OCI-LY7 (cell line): ENCODE measurements at regions not wholly inside any gene's neighbourhood (a gene's known extent, or its start where the extent isn't known, plus 50 kb on each side); places are given as distances from the start of the nearest gene placed in this dataset.

Experiments
- BruUV-seq: library from RNA; stranded (reverse); fragments of 400-500 nt; replicated peaks from 2 replicates; lab custom pipeline; 2021; lab: Mats Ljungman, UMichigan
- CTCF ChIA-PET: fragments of 300-600 bp; sonication (Branson Sonifier 250); formaldehyde crosslinking; loops from one replicate; lab custom pipeline; 2022; ENCODE audit warnings: antibody characterized with exemption; ENCODE audit not compliant: unreplicated experiment; lab: Charles Lee
- POLR2A ChIA-PET: fragments of 300-600 bp; sonication (Branson Sonifier 250); formaldehyde crosslinking; loops from one replicate; lab custom pipeline; 2022; ENCODE audit warnings: antibody characterized with exemption; lab: Charles Lee
- DNase-seq: peaks from one replicate; pipeline ENCODE4 v3.0.0-alpha.2; 2015; ENCODE audit warnings: low spot score
- H2AFZ ChIP-seq: fragments of 200-600 bp; sonication (generic), shearing (Covaris generic); 2 replicates; pipeline ENCODE4 v1.6.1; 2014; ENCODE audit warnings: mild to moderate bottlenecking, antibody characterized with exemption, low read length, moderate library complexity
- H3K27ac ChIP-seq: fragments of 200-600 bp; sonication (generic); 2 replicates; pipeline ENCODE4 v1.5.1; 2014; ENCODE audit warnings: mixed run types, low read depth, mild to moderate bottlenecking, moderate library complexity, low read length, inconsistent platforms; ENCODE audit not compliant: poor library complexity, severe bottlenecking
- H3K36me3 ChIP-seq: fragments of 200-600 bp; sonication (generic); 2 replicates; pipeline ENCODE4 v1.6.1; 2014; ENCODE audit warnings: mild to moderate bottlenecking, antibody characterized with exemption, low read length, moderate library complexity, mixed read lengths; ENCODE audit not compliant: insufficient read depth
- H3K4me1 ChIP-seq: fragments of 200-600 bp; sonication (generic); 2 replicates; pipeline ENCODE4 v1.5.1; 2014; ENCODE audit warnings: mild to moderate bottlenecking, low read length; ENCODE audit not compliant: insufficient read depth, poor library complexity, severe bottlenecking
- H3K4me2 ChIP-seq: fragments of 200-600 bp; sonication (generic); 2 replicates; pipeline ENCODE4 v1.6.1; 2014; ENCODE audit warnings: mild to moderate bottlenecking, low read length
- H3K4me3 ChIP-seq: fragments of 200-600 bp; sonication (generic); 2 replicates; pipeline ENCODE4 v1.5.1; 2014; ENCODE audit warnings: mild to moderate bottlenecking, low read depth, low read length; ENCODE audit not compliant: poor library complexity, severe bottlenecking
- H3K79me2 ChIP-seq: fragments of 200-600 bp; sonication (generic); 2 replicates; pipeline ENCODE4 v1.6.1; 2016; ENCODE audit warnings: low read depth, mild to moderate bottlenecking, low read length, moderate library complexity, mixed read lengths; ENCODE audit not compliant: insufficient read depth
- H3K9me2 ChIP-seq: fragments of 200-600 bp; sonication (generic); 2 replicates; pipeline ENCODE4 v1.6.1; 2016; ENCODE audit warnings: mild to moderate bottlenecking, low read length, mixed read lengths; ENCODE audit not compliant: insufficient read depth
- H3K9me3 ChIP-seq: fragments of 200-600 bp; sonication (generic); 2 replicates; pipeline ENCODE4 v1.6.1; 2014; ENCODE audit warnings: mild to moderate bottlenecking, mixed run types, low read length, mixed read lengths
- H4K20me1 ChIP-seq: fragments of 200-600 bp; sonication (generic); 2 replicates; pipeline ENCODE4 v1.6.1; 2014; ENCODE audit warnings: mild to moderate bottlenecking, antibody characterized with exemption, low read length, moderate library complexity, mixed read lengths; ENCODE audit not compliant: insufficient read depth
- CTCF ChIP-seq: fragments of 200-600 bp; sonication (generic); conservative IDR thresholded peaks from 2 replicates; pipeline ENCODE4 v1.5.1; 2014; ENCODE audit warnings: mild to moderate bottlenecking, antibody characterized with exemption, low read length, moderate library complexity, mixed read lengths
- EZH2phosphoT487 ChIP-seq: fragments of 200-600 bp; sonication (generic); IDR thresholded peaks from 2 replicates; pipeline ENCODE4 v1.6.1; 2018; ENCODE audit warnings: low read depth, borderline replicate concordance, mild to moderate bottlenecking, mixed run types, antibody characterized with exemption, low read length, moderate library complexity, mixed read lengths
- intact Hi-C: fragments of 100-400 bp; cut with micrococcal nuclease; formaldehyde crosslinking; loops from one replicate; pipeline ENCODE4 v1.10.0; 2022; ENCODE audit not compliant: unreplicated experiment

- Histone ChIP-seq H3K4me1 (no peaks in the 10 kb centered on the region), H3K36me3 (no peaks in the 10 kb centered on the region), H3K79me2 (no peaks in the 10 kb centered on the region), H3K27ac (no peak overlapping the region), H4K20me1 (no peaks in the 10 kb centered on the region), H3K4me2 (no peak overlapping the region), H3K4me3 (no peak overlapping the region), H3K9me3 (no peaks in the 10 kb centered on the region), H2AFZ (no peak overlapping the region), H3K9me2 (no peaks in the 10 kb centered on the region)
- CTCF ChIA-PET: no interaction called here
- BruUV-seq: no TSS peak
- no peak for DNase-seq
- POLR2A ChIA-PET: no interaction called here
- intact Hi-C loops: no loop called here
- TF ChIP-seq CTCF (no peak), EZH2phosphoT487 (no peak)
These were observed 619.4 kb downstream of the VRK1 start for GRCh38 chr14:97416550-97416949.

DNA sequence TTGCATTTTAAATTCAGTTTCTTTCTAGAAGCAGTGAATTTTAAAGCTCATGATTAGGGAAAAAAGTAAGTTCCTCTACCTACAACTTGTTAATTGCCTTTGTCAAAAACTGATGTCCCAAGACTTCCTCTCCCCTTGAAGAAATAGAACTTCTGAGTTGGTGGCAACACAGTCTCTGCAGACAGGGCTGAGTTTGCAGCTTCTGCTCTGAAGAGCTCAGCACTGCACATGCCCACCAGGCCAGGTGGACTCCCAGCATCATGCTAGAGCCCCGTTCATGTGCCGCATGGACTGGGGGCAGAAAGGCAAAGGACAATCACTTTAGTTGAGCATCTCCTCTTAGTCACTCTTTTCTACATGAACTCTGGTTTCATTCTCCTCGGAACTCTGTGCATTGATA lies 620.1 kb downstream of the VRK1 start:
- no TSS peak for BruUV-seq
- DNase-seq: no peak
- intact Hi-C loops: no loop called here
- Histone ChIP-seq H3K4me1 (no peaks in the 10 kb centered on the region), H3K79me2 (no peaks in the 10 kb centered on the region), H3K4me3 (no peak overlapping the region), H3K9me3 (no peaks in the 10 kb centered on the region), H3K4me2 (no peak overlapping the region), H4K20me1 (no peaks in the 10 kb centered on the region), H3K9me2 (no peaks in the 10 kb centered on the region), H3K27ac (no peak overlapping the region), H2AFZ (no peak overlapping the region), H3K36me3 (no peaks in the 10 kb centered on the region)
- POLR2A ChIA-PET: no interaction called here
- CTCF ChIA-PET: no interaction called here
- no peak for TF ChIP-seq CTCF
- TF ChIP-seq EZH2phosphoT487: no peak

DNA sequence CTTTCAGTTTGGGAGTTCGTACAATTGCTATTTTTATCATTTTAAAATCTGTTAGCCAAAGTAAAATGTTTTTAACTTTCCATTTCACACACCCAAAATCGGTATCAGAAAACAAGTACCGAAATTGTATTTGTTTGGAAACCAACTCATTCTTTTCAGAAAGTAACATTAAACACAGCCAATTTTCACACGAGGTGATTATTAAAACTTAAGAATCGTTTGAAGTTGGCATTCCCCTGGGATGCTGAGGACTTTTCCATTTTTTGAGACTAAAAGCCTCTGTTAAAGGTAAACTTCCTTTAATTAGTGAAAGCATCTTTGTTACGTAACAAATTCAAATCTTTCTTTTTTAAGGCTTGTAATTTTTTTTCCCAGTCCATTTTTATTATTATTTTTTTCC lies 623.0 kb downstream of the VRK1 start:
- ChIA-PET CTCF (no interaction called here), POLR2A (no interaction called here)
- Histone ChIP-seq H3K36me3 (no peaks in the 10 kb centered on the region), H3K9me2 (no peaks in the 10 kb centered on the region), H3K79me2 (no peaks in the 10 kb centered on the region), H3K4me2 (no peak overlapping the region), H3K9me3 (no peaks in the 10 kb centered on the region), H3K4me1 (no peaks in the 10 kb centered on the region), H3K4me3 (no peak overlapping the region), H2AFZ (no peak overlapping the region), H4K20me1 (no peaks in the 10 kb centered on the region), H3K27ac (no peak overlapping the region)
- intact Hi-C loops: no loop called here
- DNase-seq: no peak
- BruUV-seq: no TSS peak
- TF ChIP-seq CTCF (no peak), EZH2phosphoT487 (no peak)
